NCI-H2107 treated with DMSO at 0.1 percent for 48 hours (cell line): ENCODE measurements at regions not wholly inside any gene's neighbourhood (a gene's known extent, or its start where the extent isn't known, plus 50 kb on each side); places are given as distances from the start of the nearest gene placed in this dataset.

Experiments used
- DNase-seq: peaks from one replicate; lab custom pipeline; 2025; ENCODE audit not compliant: unreplicated experiment; lab: John Stamatoyannopoulos, UW

- no peak for DNase-seq
These were observed 181.6 kb upstream of the RBMS3 start for GRCh38 chr3:29099296-29099695.

GRCh38 chr3:29099775-29100174 is 181.1 kb upstream of the RBMS3 start:
- no peak for DNase-seq

- DNase-seq: no peak
These were observed 180.6 kb upstream of the RBMS3 start for GRCh38 chr3:29100292-29100691.

GRCh38 chr3:29128001-29128400 is 152.9 kb upstream of the RBMS3 start:
- DNase-seq: no peak

GRCh38 chr3:29137601-29138000 is 143.3 kb upstream of the RBMS3 start:
- no peak for DNase-seq

GRCh38 chr3:29138171-29138570 is 142.7 kb upstream of the RBMS3 start:
- DNase-seq: no peak

- DNase-seq: no peak
These were observed 140.2 kb upstream of the RBMS3 start for GRCh38 chr3:29140666-29141065.

GRCh38 chr3:29141197-29141917 is 139.5 kb upstream of the RBMS3 start:
- DNase-seq: no peak

- DNase-seq: no peak
These were observed 139.0 kb upstream of the RBMS3 start for GRCh38 chr3:29141918-29142275.

GRCh38 chr3:29143151-29143550 is 137.7 kb upstream of the RBMS3 start:
- no peak for DNase-seq

GRCh38 chr3:29144361-29144760 is 136.5 kb upstream of the RBMS3 start:
- DNase-seq: no peak

- no peak for DNase-seq
These were observed 136.1 kb upstream of the RBMS3 start for GRCh38 chr3:29144807-29145206.

- no peak for DNase-seq
These were observed 135.5 kb upstream of the RBMS3 start for GRCh38 chr3:29145360-29145759.

- no peak for DNase-seq
These were observed 128.5 kb upstream of the RBMS3 start for GRCh38 chr3:29152379-29152778.

- no peak for DNase-seq
These were observed 127.1 kb upstream of the RBMS3 start for GRCh38 chr3:29153811-29154210.

- DNase-seq: peak; percentile 64
These were observed 124.7 kb upstream of the RBMS3 start for GRCh38 chr3:29156086-29156715.

GRCh38 chr3:29164825-29165224 is 116.0 kb upstream of the RBMS3 start:
- DNase-seq: no peak

- no peak for DNase-seq
These were observed 113.7 kb upstream of the RBMS3 start for GRCh38 chr3:29167180-29167579.

GRCh38 chr3:29168081-29168480 is 112.8 kb upstream of the RBMS3 start:
- no peak for DNase-seq

GRCh38 chr3:29168696-29169095 is 112.2 kb upstream of the RBMS3 start:
- no peak for DNase-seq

GRCh38 chr3:29169451-29169850 is 111.4 kb upstream of the RBMS3 start:
- DNase-seq: no peak

GRCh38 chr3:29171043-29171990 is 109.6 kb upstream of the RBMS3 start:
- DNase-seq: no peak
